Raji (cell line): ENCODE measurements at regions not wholly inside any gene's neighbourhood (a gene's known extent, or its start where the extent isn't known, plus 50 kb on each side); places are given as distances from the start of the nearest gene placed in this dataset.
A peak's percentile ranks its signal among the peaks of the same experiment; 100 is the strongest.

ENCODE experiments used
- POLR2A ChIP-seq: IDR thresholded peaks from 2 replicates; pipeline ENCODE4 v1.6.1; 2011; ENCODE audit warnings: low read depth, low read length, control low read depth; ENCODE audit not compliant: insufficient read depth

GRCh38 chr6:27700337-27700736 lies 211.9 kb downstream of the OR2B2 start:
- TF ChIP-seq POLR2A: no peak

DNA sequence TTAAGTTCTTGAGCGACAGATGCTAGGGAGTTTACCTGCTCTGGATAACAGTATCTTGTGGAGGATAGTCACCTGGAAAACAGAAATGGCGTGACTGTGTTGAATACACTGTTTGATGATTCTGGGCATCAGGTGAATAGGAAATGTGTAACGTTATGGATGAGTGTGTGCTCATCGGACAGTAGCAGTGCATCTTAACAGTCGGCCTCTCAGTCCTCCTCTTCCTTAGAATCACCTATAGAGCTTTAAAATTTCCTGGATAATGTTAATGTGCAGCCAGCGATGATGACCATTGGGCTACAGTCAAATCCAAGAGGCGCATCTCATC lies 217.7 kb downstream of the OR2B2 start:
- no peak for TF ChIP-seq POLR2A

DNA sequence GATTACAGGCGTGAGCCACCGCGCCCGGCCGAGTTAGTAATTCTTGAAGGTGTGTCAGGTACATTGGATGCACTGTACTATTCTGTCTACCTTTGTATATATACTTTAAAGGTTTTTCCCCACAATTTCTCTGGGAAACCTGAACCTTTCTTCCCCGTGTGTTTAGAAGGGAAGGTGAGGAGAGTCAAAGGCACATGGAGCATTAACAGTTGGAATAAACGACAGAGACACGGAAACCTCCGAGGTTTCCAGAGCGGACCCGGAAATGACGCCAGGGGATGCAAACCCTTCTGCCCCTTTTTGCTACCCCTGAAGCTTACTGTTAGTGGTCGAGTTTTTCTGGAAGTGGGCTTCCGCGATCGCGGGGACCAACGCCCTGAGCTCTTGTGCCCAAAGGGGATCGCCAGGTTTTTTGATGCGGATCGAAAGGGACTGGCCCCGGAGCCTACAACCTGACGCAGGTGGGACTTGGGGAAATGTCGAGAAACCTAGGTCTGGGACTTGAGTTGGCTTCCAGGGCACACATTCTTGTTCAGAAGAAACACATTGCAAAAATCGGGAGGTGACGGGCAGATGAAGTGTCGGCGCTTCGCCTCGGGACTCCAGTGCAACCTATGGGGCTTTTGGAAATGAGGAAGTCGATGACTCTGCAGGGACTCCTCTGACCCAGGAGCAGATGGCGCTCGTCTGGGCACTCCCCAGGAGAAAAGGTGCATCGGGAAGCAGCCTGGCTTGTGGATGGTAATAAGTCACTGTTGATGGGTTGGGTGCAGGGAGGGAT lies 218.2 kb downstream of the OR2B2 start:
- TF ChIP-seq POLR2A: no peak

GRCh38 chr6:27688014-27688586 lies 215.2 kb upstream of the ZNF184 start:
- TF ChIP-seq POLR2A: no peak

- 0 out of 2 replicates have a peak, but pooled peaks have one; percentile 23 for TF ChIP-seq POLR2A
These were observed 214.5 kb upstream of the ZNF184 start for GRCh38 chr6:27687154-27688013.

DNA sequence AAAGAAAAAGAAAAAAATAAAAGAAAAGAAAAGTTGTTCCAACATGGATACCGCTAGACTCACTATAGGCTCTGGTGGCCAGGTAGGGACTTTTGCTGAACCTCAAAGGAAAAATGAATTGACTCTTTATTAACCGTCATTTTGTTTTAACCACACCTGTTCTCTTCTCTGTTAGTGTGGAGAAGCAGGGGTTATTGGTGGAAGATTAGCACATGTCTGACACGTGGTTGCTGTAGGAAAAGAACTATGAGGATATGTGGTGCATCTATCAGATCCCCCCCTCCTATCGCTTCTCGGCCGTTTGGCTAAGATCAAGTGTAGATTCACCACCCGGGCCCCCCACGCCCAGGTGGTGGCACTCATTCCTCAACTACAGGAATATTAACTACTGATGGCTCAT lies 212.4 kb upstream of the ZNF184 start:
- no peak for TF ChIP-seq POLR2A

DNA sequence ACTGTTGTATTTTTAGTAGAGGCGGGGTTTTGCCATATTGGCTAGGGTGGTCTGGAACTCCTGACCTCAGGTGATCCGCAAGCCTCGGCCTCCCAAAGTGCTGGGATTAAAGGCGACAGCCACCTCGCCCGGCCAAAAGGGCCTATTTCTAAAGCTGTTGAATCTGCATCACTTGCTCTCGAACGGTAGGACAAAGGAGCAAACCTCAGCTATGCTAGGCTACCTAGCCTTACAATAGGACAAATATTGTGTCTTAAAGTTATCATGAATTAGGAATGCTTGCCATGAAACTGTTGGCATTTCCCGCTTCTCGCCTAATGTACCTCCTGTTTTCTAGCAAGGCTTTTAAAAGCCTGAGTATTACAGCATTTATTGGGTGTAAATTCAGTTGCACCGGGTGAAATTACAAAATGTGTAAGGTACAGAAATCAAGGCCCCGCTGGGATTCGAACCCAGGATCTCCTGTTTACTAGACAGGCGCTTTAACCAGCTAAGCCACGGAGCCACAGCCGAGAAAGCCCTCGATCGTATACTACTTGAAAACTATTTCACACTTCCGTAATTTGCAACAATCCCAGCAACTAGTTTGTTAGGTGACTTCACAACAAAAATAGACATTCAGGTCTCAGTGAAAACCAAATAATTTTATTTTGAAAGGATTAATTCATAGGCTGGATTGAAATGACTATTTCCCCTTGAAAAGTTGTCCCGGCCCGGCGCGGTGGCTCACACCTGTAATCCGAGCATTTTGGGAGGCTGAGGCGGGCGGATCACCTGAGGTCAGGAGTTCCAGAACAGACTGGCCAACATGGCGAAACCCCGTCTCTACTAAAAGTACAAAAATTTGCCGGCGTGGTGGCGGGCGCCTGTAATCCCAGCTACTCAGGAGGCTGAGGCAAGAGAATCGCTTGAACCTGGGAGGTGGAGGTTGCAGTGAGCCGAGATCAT lies 211.6 kb upstream of the ZNF184 start:
- TF ChIP-seq POLR2A: no peak

GRCh38 chr6:27679964-27680694 lies 207.2 kb upstream of the ZNF184 start:
- no peak for TF ChIP-seq POLR2A

GRCh38 chr6:27679308-27679963 lies 206.5 kb upstream of the ZNF184 start:
- TF ChIP-seq POLR2A: no peak

DNA sequence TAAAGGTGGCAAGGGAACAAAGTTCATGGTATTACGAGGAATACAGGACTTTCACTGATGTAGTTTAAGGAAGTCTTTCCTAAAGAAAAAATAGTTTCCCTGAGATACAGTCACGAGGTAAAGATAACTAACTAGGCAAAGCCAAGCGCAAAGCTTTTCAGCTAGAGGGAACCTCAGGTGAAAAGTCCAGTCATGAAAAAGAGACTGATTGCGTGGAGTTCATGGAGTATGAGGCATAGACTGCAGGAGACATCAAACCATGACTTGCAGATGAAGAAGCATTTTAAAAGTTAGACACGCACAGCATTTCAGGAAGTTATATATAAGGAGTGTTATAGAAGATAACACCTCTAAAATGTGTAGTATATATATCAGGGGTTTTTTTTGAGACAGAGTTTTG lies 205.6 kb upstream of the ZNF184 start:
- TF ChIP-seq POLR2A: no peak

- no peak for TF ChIP-seq POLR2A
These were observed 202.0 kb upstream of the ZNF184 start for GRCh38 chr6:27674882-27675281.

DNA sequence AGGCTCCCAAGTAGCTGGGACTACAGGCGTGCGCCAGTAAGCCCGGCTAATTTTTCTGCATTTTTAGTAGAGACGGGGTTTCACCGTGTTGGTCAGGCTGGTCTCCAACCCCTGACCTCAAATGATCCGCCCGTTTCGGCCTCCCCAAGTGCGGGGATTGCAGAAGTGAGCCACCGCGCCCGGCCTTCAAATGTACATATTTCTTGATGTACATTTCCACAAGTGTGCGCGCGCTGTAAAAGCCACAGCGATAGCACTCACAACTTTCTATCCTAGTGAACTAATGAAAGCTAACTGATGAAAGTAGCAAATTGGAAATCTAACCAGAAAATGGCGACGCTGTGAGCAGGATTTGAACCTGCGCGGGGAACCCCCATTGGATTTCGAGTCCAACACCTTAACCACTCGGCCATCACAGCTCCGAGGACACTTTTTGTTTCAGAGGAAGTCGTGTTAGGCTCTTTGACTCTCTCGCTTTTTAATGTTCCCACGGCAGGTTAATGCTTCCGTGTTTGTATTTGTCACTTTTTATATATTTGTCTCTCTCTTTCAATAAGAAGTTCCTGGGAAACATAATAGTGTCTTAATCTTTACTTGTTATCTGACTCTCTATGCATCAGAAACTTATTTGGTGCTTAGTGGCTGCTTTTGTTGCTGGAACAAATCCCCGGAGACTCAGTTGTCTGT lies 199.4 kb upstream of the ZNF184 start:
- no peak for TF ChIP-seq POLR2A

DNA sequence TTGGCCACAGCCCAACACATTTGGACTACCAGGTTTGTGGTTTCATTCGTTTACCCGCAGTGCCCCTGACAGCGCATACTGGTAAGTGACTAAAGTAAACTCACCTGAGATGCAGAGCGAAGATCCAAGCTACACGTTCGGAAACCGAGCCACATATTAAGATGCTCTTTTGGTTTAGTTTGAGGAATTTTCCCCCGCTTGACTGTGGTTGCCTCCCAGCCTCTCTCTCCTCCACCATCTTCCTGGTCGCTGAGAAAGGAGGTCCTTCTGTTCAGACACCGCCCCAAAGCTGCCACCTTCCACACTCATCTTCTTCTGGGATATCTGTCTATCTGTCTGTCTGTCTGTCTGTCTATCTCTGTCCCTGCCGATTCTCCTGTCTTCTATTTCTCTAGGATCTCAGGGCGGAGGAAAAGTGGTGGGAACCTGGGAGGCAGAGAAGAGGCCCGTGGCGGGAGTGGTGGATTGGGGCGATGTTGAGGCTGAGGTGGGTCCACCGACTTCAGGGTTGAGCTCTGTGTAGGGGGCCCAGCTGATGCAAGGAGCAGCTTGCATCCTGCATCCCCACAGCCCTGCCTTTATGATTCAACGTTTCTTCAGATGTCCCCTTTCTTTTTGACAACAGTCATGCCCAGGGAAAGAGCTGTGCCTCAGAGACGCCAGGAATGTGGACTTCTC lies 196.9 kb upstream of the ZNF184 start:
- TF ChIP-seq POLR2A: no peak
